ENCODE measurements at regions not wholly inside any gene's neighbourhood (a gene's known extent, or its start where the extent isn't known, plus 50 kb on each side); places are given as distances from the start of the nearest gene placed in this dataset.

DNA sequence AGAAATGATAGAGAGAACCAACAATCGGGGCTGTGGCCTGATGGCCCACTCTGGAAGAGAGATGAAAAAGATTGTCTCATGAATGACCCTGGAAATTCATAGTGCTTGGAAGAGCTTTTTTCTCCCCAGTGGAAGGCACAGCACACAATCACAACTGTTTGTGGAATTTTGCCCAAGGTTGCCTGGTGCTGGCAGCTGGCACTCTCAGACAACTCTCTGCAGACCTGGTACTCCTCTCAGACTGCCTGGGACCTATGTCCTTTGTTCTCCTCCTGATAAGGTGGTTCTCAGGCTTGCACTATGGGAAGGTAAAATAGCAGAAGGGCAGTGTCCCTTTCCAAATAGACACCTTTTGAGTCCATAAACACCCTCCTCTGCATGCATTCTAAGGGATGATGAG lies 144.1 kb upstream of the SEL1L start:
- intact Hi-C loops (cut with micrococcal nuclease; ENCODE audit: unreplicated experiment) = no loop called here
- CTCF ChIA-PET = no interaction called here
- H3K4me1 ChIP-seq (ENCODE audit: control insufficient read depth, insufficient read depth, low read length) = no peaks in the 10 kb centered on the region
- no peaks in the 10 kb centered on the region for H3K36me3 ChIP-seq (ENCODE audit: control insufficient read depth, insufficient read depth, low read length)
- H3K27me3 ChIP-seq (ENCODE audit: control insufficient read depth, insufficient read depth, low read length) = no peaks in the 10 kb centered on the region; the same call in 1 of the 2 replicates
- H3K27ac ChIP-seq (ENCODE audit: low read length) = no peak overlapping the region
- POLR2A ChIA-PET = no interaction called here
- ATAC-seq = no peak
- in situ Hi-C loops (cut with HindIII; ENCODE audit: low pct_unique_long_range_greater_than_20kb, low sequenced_read_pairs) = no loop called here
- no peak for DNase-seq (ENCODE audit: low read depth, low spot score)
- TF ChIP-seq POLR2AphosphoS5 (IDR thresholded peaks at IDR 0.05; ENCODE audit: low read depth, low read length) = no peak
- TF ChIP-seq REST (IDR thresholded peaks at IDR 0.05; ENCODE audit: insufficient read depth in 1 of 2, low read depth in 2 of 2, low read length in 1 of 2) = no peak
- TF ChIP-seq CTCF (IDR thresholded peaks at IDR 0.05) = no peak
- no peak for TF ChIP-seq SIN3A (IDR thresholded peaks at IDR 0.05; ENCODE audit: borderline replicate concordance, insufficient read depth, low read depth, low read length)
- TF ChIP-seq TCF7L2 (IDR thresholded peaks at IDR 0.05; ENCODE audit: low read depth, low read length) = no peak
- BruUV-seq (replicated peaks) = no TSS peak
- no peaks in the 10 kb centered on the region for H3K9me3 ChIP-seq (ENCODE audit: control insufficient read depth, insufficient read depth, low read depth, low read length)
- H3K4me3 ChIP-seq (ENCODE audit: low read depth in 2 of 2, low read length in 2 of 2) = no peak overlapping the region

DNA sequence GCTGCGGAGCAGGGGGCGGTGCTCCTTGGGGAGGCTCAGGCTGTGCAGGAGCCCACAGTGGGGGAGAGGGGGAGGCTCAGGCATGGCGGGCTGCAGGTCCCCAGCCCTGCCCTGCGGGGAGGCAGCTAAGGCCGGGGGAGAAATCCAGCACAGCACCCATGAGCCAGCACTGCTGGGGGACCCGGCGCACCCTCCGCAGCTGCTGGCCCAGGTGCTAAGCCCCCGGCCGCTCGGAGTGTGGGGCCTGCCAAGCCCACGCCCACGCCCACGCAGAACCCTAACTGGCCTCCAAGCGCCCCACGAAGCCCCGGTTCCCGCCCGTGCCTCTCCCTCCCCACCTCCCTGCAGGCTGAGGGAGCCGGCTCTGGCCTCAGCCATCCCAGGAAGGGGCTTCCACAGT lies 145.6 kb upstream of the SEL1L start:
- intact Hi-C loops (cut with micrococcal nuclease; ENCODE audit: unreplicated experiment) = no loop called here
- Histone ChIP-seq H3K27ac (ENCODE audit: low read length) (no peak overlapping the region), H3K9me3 (ENCODE audit: control insufficient read depth, insufficient read depth, low read depth, low read length) (no peaks in the 10 kb centered on the region), H3K4me1 (ENCODE audit: control insufficient read depth, insufficient read depth, low read length) (no peaks in the 10 kb centered on the region), H3K27me3 (ENCODE audit: control insufficient read depth, insufficient read depth, low read length) (no peaks in the 10 kb centered on the region; the same call in 1 of the 2 replicates), H3K4me3 (ENCODE audit: low read depth in 2 of 2, low read length in 2 of 2) (no peak overlapping the region), H3K36me3 (ENCODE audit: control insufficient read depth, insufficient read depth, low read length) (no peaks in the 10 kb centered on the region)
- in situ Hi-C loops (cut with HindIII; ENCODE audit: low pct_unique_long_range_greater_than_20kb, low sequenced_read_pairs) = no loop called here
- TF ChIP-seq TCF7L2 (IDR thresholded peaks at IDR 0.05; ENCODE audit: low read depth, low read length) (no peak), REST (IDR thresholded peaks at IDR 0.05; ENCODE audit: insufficient read depth in 1 of 2, low read depth in 2 of 2, low read length in 1 of 2) (no peak), SIN3A (IDR thresholded peaks at IDR 0.05; ENCODE audit: borderline replicate concordance, insufficient read depth, low read depth, low read length) (no peak), CTCF (IDR thresholded peaks at IDR 0.05) (no peak), POLR2AphosphoS5 (IDR thresholded peaks at IDR 0.05; ENCODE audit: low read depth, low read length) (no peak)
- ATAC-seq = no peak
- BruUV-seq (replicated peaks) = no TSS peak
- no peak for DNase-seq (ENCODE audit: low read depth, low spot score)
- ChIA-PET CTCF (no interaction called here), POLR2A (no interaction called here)
